Suprapubic skin (tissue), 4 donors: ENCODE measurements at regions not wholly inside any gene's neighbourhood (a gene's known extent, or its start where the extent isn't known, plus 50 kb on each side); places are given as distances from the start of the nearest gene placed in this dataset.
A peak's percentile ranks its signal among the peaks of the same experiment; 100 is the strongest.

Source experiments
- DNase-seq, 2 donors: peaks; one replicate each; pipeline ENCODE4 v3.0.0-alpha.2; 2019; ENCODE audit warnings: low spot score in 2 of 2
- H3K27ac ChIP-seq: fragments of 200-600 bp; sonication (generic); one replicate; pipeline ENCODE4 v1.5.1; 2019
- H3K27me3 ChIP-seq: fragments of 200-600 bp; sonication (generic); one replicate; pipeline ENCODE4 v1.5.1; 2019
- H3K36me3 ChIP-seq: fragments of 200-600 bp; sonication (generic); one replicate; pipeline ENCODE4 v1.5.1; 2019
- H3K4me1 ChIP-seq: fragments of 200-600 bp; sonication (generic); one replicate; pipeline ENCODE4 v1.5.1; 2019
- H3K4me3 ChIP-seq: fragments of 200-600 bp; sonication (generic); one replicate; pipeline ENCODE4 v1.5.1; 2019; ENCODE audit warnings: mild to moderate bottlenecking
- H3K9me3 ChIP-seq: fragments of 200-600 bp; sonication (generic); one replicate; pipeline ENCODE4 v1.5.1; 2019
- CTCF ChIP-seq, 2 donors: fragments of 200-600 bp in 1 of 2; fragments of 450-650 bp in 1 of 2; sonication (generic) in 1 of 2; IDR thresholded peaks; one replicate each; pipeline ENCODE4 v1.5.1; 2016 to 2019; ENCODE audit warnings: antibody characterized with exemption in 2 of 2, mild to moderate bottlenecking in 1 of 2, moderate library complexity in 1 of 2
- EP300 ChIP-seq: sonication (generic); formaldehyde crosslinking; IDR thresholded peaks from one replicate; pipeline ENCODE4 v1.6.1; 2017; ENCODE audit warnings: antibody characterized with exemption
- POLR2A ChIP-seq, 2 donors: fragments of 450-650 bp; IDR thresholded peaks; one replicate each; pipeline ENCODE4 v1.6.1; 2017; ENCODE audit warnings: antibody characterized with exemption in 2 of 2, mild to moderate bottlenecking in 2 of 2, moderate library complexity in 2 of 2
- POLR2AphosphoS5 ChIP-seq, 3 donors: sonication (generic); formaldehyde crosslinking; IDR thresholded peaks; one replicate each; pipeline ENCODE4 v1.6.1; 2017; ENCODE audit warnings: antibody characterized with exemption in 3 of 3
- WGBS: methylation state at CpG from one replicate; pipeline ENCODE4 v1.1.5; 2018; 5-methylcytosine and 5-hydroxymethylcytosine counted together

DNA sequence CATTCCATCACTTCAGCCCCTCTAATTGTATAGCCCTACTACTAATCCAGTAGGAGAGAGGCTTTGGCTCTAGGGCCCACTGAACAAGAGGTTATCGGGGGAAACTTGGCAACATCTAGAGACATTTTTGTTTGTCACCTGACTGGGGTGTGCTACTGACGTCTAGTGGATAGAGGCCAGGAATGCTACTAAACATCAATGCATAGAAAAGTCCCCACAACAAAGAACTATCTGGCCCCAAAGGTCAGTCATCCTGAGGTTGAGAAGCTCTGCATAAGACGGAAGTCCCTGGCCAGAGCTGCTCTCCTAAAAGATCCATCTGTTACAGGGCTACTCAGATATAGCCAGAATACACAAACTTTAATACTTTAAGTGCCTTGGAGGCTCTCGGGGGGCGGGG lies 570.6 kb upstream of the KLF4 start:
- Histone ChIP-seq H3K27me3 (no peaks in the 10 kb centered on the region), H3K27ac (no peak overlapping the region), H3K4me1 (peaks cover 20% of the 10 kb centered on the region), H3K36me3 (no peaks in the 10 kb centered on the region), H3K9me3 (no peaks in the 10 kb centered on the region), H3K4me3 (no peak overlapping the region)
- TF ChIP-seq EP300 (no peak), POLR2AphosphoS5 (IDR thresholded peaks at IDR 0.05) (no peak), CTCF (IDR thresholded peaks at IDR 0.05) (no peak)
- 93% methylated on average over 5 of the region's 5 CpGs for WGBS
- DNase-seq = no peak

GRCh38 chr9:108058135-108058814 lies 568.7 kb upstream of the KLF4 start:
- peak overlapping the region; percentile 65 for H3K27ac ChIP-seq
- WGBS = 88% methylated on average over 6 of the region's 6 CpGs
- no peak for DNase-seq

GRCh38 chr9:108057421-108058134 lies 568.0 kb upstream of the KLF4 start:
- H3K4me3 ChIP-seq = no peak overlapping the region
- H3K9me3 ChIP-seq = no peaks in the 10 kb centered on the region
- H3K4me1 ChIP-seq = peaks cover 43% of the 10 kb centered on the region
- no peaks in the 10 kb centered on the region for H3K27me3 ChIP-seq
- no peak for DNase-seq
- no peak for TF ChIP-seq POLR2A (IDR thresholded peaks at IDR 0.05)
- peak in 2 of 3 donors; percentile 57 to 74 for TF ChIP-seq POLR2AphosphoS5 (IDR thresholded peaks at IDR 0.05)
- TF ChIP-seq EP300 = no peak
- TF ChIP-seq CTCF (IDR thresholded peaks at IDR 0.05) = no peak
- peak overlapping the region; percentile 65 for H3K27ac ChIP-seq
- H3K36me3 ChIP-seq = no peaks in the 10 kb centered on the region
- 47% methylated on average over 7 of the region's 7 CpGs for WGBS

More at GRCh38 chr9:108058135-108058814, 568.7 kb upstream of the KLF4 start:
- H3K4me3 ChIP-seq = no peak overlapping the region
- no peaks in the 10 kb centered on the region for H3K27me3 ChIP-seq
- TF ChIP-seq EP300 (no peak), POLR2AphosphoS5 (IDR thresholded peaks at IDR 0.05) (no peak), POLR2A (IDR thresholded peaks at IDR 0.05) (no peak), CTCF (IDR thresholded peaks at IDR 0.05) (no peak)
- H3K36me3 ChIP-seq = no peaks in the 10 kb centered on the region
- H3K9me3 ChIP-seq = no peaks in the 10 kb centered on the region
- peaks cover 36% of the 10 kb centered on the region for H3K4me1 ChIP-seq

- Histone ChIP-seq H3K27ac (peak overlapping the region; percentile 65), H3K9me3 (no peaks in the 10 kb centered on the region), H3K36me3 (no peaks in the 10 kb centered on the region), H3K4me3 (no peak overlapping the region), H3K4me1 (peaks cover 50% of the 10 kb centered on the region), H3K27me3 (no peaks in the 10 kb centered on the region)
- 25% methylated on average over 1 of the region's 1 CpG for WGBS
- TF ChIP-seq POLR2AphosphoS5 (IDR thresholded peaks at IDR 0.05) (peak in 1 of 3 donors; percentile 10), POLR2A (IDR thresholded peaks at IDR 0.05) (no peak), CTCF (IDR thresholded peaks at IDR 0.05) (no peak)
- DNase-seq = no peak
These were observed 567.3 kb upstream of the KLF4 start for GRCh38 chr9:108056805-108057386.
